ENCODE measurements at regions not wholly inside any gene's neighbourhood (a gene's known extent, or its start where the extent isn't known, plus 50 kb on each side); places are given as distances from the start of the nearest gene placed in this dataset.

DNA sequence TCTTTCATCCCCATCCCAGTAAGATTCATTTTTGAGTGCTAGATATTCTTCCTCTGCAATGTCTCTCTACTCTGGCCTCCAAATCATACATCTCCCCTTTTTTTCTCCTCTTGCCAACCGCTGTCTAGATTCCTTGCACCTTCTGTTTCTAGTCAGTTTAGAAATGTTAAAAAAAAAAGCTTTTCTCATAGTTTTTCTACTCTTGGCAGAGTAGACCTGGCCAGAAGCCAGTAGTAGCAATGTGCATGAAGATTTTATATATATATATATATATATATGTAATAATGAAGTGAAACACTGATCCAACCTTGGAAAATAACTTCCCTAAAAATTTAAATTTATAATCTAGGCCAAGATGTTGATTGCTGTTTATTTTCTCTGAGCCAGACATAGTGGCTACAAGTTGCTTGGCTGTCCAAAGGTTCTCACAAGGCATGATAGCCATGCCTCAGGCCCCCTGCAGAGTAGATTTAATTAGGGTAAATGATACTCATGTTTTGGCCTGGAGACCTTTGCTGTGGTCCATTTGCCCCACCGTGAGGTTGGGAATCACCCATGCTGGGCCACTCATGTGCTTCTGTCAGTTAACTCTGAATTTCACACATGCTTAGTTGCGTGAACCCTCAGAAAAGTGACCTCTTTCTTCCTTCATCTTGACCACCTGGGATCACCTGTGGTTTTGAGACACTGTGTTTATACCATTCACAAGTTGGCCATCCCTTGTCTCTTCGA lies 103.4 kb upstream of the KCNE2 start:
- H3K27me3 ChIP-seq: no peaks in the 10 kb centered on the region
- H3K4me2 ChIP-seq: no peak overlapping the region
- no peak overlapping the region for H3K9ac ChIP-seq
- no peak overlapping the region for H3K4me3 ChIP-seq
- H3K27ac ChIP-seq: no peak overlapping the region
- no peaks in the 10 kb centered on the region for H3K4me1 ChIP-seq
- TF ChIP-seq Cebpa-rat (IDR thresholded peaks at IDR 0.05): no peak
- peaks cover 26 to 48% (median 34%) of the 10 kb centered on the region in 11 experiments for H3K9me3 ChIP-seq (replicated peaks in 1 of 11)
- H4K20me1 ChIP-seq: no peaks in the 10 kb centered on the region
- H3K36me3 ChIP-seq: peaks cover 0 to 13% (median 8%) of the 10 kb centered on the region in 11 experiments; a peak in 9 of 22 replicates

GRCh38 chr21:34261841-34262468 lies 101.9 kb upstream of the KCNE2 start:
- no peak for TF ChIP-seq Cebpa-rat (IDR thresholded peaks at IDR 0.05)
- Histone ChIP-seq H3K4me2 (no peak overlapping the region), H3K27me3 (no peaks in the 10 kb centered on the region), H4K20me1 (no peaks in the 10 kb centered on the region), H3K27ac (no peak overlapping the region), H3K9me3 (replicated peaks in 1 of 11) (peaks cover 19 to 39% (median 25%) of the 10 kb centered on the region in 11 experiments), H3K36me3 (peaks cover 0 to 13% (median 8%) of the 10 kb centered on the region in 11 experiments; a peak in 8 of 22 replicates), H3K4me3 (no peak overlapping the region), H3K9ac (no peak overlapping the region), H3K4me1 (no peaks in the 10 kb centered on the region)

- H3K27ac ChIP-seq: no peak overlapping the region
- H3K9ac ChIP-seq: no peak overlapping the region
- TF ChIP-seq Cebpa-rat (IDR thresholded peaks at IDR 0.05): no peak
- peaks cover 19 to 39% (median 25%) of the 10 kb centered on the region in 11 experiments for H3K9me3 ChIP-seq (replicated peaks in 1 of 11)
- no peaks in the 10 kb centered on the region for H3K27me3 ChIP-seq
- no peaks in the 10 kb centered on the region for H3K4me1 ChIP-seq
- H4K20me1 ChIP-seq: no peaks in the 10 kb centered on the region
- peaks cover 0 to 13% (median 8%) of the 10 kb centered on the region in 11 experiments; a peak in 8 of 22 replicates for H3K36me3 ChIP-seq
- H3K4me3 ChIP-seq: no peak overlapping the region
- no peak overlapping the region for H3K4me2 ChIP-seq
These were observed 101.3 kb upstream of the KCNE2 start for GRCh38 chr21:34262469-34262845.

- Histone ChIP-seq H3K27me3 (no peaks in the 10 kb centered on the region), H3K9ac (no peak overlapping the region), H3K9me3 (replicated peaks in 1 of 11) (peaks cover 19 to 39% (median 25%) of the 10 kb centered on the region in 11 experiments), H3K4me3 (no peak overlapping the region), H3K27ac (no peak overlapping the region), H4K20me1 (no peaks in the 10 kb centered on the region), H3K4me2 (no peak overlapping the region), H3K36me3 (peaks cover 0 to 13% (median 8%) of the 10 kb centered on the region in 11 experiments; a peak in 8 of 22 replicates), H3K4me1 (no peaks in the 10 kb centered on the region)
- no peak for TF ChIP-seq Cebpa-rat (IDR thresholded peaks at IDR 0.05)
These were observed 100.2 kb upstream of the KCNE2 start for GRCh38 chr21:34263629-34264028.

DNA sequence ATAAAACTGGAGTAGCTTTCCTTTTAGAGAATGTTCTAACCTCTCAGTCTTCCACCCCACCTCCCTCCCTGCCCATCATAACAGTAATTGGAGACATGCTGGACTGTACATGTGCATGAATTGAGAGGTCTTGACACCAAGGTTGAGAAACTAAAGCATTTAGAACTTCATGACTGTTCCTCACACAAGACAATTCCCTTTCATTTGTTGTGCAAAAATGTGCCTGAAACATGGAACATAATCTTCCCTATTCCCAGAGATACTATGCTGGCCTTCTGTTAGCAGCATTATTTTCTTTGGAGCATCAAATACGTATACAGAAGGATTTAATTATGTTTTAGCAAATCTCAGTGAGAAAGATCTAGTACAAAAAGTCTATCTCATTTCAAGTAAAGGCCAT lies 97.5 kb upstream of the KCNE2 start:
- TF ChIP-seq Cebpa-rat (IDR thresholded peaks at IDR 0.05): no peak
- Histone ChIP-seq H3K36me3 (peaks cover 0 to 13% (median 8%) of the 10 kb centered on the region in 11 experiments; a peak in 8 of 22 replicates), H3K9ac (no peak overlapping the region), H3K4me2 (no peak overlapping the region), H4K20me1 (no peaks in the 10 kb centered on the region), H3K4me1 (no peaks in the 10 kb centered on the region), H3K4me3 (no peak overlapping the region), H3K9me3 (replicated peaks in 1 of 11) (peaks cover 19 to 38% (median 25%) of the 10 kb centered on the region in 11 experiments), H3K27me3 (no peaks in the 10 kb centered on the region), H3K27ac (no peak overlapping the region)

- Histone ChIP-seq H3K27me3 (no peaks in the 10 kb centered on the region), H3K36me3 (peaks cover 0 to 7% (median 1%) of the 10 kb centered on the region in 11 experiments; a peak in 7 of 22 replicates), H3K4me3 (no peak overlapping the region), H3K4me1 (no peaks in the 10 kb centered on the region), H4K20me1 (no peaks in the 10 kb centered on the region), H3K27ac (no peak overlapping the region), H3K9ac (no peak overlapping the region), H3K4me2 (no peak overlapping the region), H3K9me3 (replicated peaks in 1 of 11) (peaks cover 10 to 17% (median 11%) of the 10 kb centered on the region in 11 experiments)
- TF ChIP-seq Cebpa-rat (IDR thresholded peaks at IDR 0.05): no peak
These were observed 95.3 kb upstream of the KCNE2 start for GRCh38 chr21:34268493-34268892.

- Histone ChIP-seq H4K20me1 (no peaks in the 10 kb centered on the region), H3K9me3 (replicated peaks in 1 of 11) (peaks cover 0 to 5% (median 0%) of the 10 kb centered on the region in 11 experiments; a peak in 1 of 22 replicates), H3K27ac (no peak overlapping the region), H3K9ac (no peak overlapping the region), H3K4me1 (no peaks in the 10 kb centered on the region), H3K4me3 (no peak overlapping the region), H3K36me3 (no peaks in the 10 kb centered on the region), H3K4me2 (no peak overlapping the region), H3K27me3 (no peaks in the 10 kb centered on the region)
- no peak for TF ChIP-seq Cebpa-rat (IDR thresholded peaks at IDR 0.05)
These were observed 93.4 kb upstream of the KCNE2 start for GRCh38 chr21:34270411-34270810.

DNA sequence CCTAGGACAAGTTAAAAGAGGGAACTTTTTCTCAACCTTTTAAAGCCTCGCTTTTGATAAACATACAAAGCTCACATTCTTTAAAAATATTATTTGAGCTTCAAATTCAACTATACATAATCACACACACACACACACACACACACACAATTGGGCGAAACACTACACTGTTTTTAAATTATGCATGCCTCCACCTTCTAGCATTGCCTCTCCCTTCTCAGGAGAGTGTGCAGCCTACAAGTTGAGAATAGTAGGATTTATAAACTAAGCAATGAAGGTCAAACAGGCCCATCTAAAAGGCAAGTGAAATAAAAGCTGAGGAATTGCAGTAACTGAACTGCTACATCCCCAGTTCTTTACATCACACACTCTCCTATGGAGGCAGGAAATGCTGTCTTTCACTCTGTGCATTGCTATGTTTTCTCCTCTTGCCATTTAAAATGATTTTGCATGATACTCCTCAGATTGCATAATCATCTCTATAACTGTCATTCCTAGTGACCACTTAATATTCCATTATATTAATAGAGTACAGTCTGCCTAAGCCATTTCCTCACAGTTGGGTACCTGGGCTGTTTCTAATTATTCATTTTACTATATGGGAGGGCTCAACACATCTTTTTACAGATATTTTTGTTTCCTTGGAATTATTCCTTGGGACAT lies 92.5 kb upstream of the KCNE2 start:
- Histone ChIP-seq H3K9ac (no peak overlapping the region), H3K36me3 (no peaks in the 10 kb centered on the region), H3K9me3 (replicated peaks in 1 of 11) (peaks cover 0 to 5% (median 0%) of the 10 kb centered on the region in 11 experiments; a peak in 1 of 22 replicates), H3K27ac (no peak overlapping the region), H3K27me3 (no peaks in the 10 kb centered on the region), H3K4me1 (peaks cover 0 to 2% (median 0%) of the 10 kb centered on the region in 10 experiments; a peak in 1 of 20 replicates), H3K4me2 (no peak overlapping the region), H4K20me1 (no peaks in the 10 kb centered on the region), H3K4me3 (no peak overlapping the region)
- TF ChIP-seq Cebpa-rat (IDR thresholded peaks at IDR 0.05): no peak

DNA sequence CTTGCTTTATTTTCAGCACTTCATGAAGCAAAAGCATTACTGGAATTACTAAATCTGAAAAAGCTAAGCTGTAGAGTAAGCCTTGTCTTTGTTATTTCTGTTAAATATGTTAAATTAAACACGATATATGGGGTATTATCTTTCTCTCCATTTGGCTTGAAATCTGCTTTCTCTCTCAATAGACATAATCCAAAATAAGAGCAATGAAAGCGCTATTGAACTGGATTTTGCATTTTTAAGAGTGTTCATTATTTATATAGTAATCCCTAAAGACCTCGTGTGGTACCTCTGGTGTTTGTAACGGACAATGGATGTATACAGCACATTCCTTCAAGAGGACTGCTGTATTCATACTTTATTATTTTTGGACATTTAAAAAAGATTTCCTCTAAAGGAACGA lies 91.5 kb upstream of the KCNE2 start:
- Histone ChIP-seq H3K27me3 (no peaks in the 10 kb centered on the region), H3K9me3 (replicated peaks in 1 of 11) (peaks cover 0 to 5% (median 0%) of the 10 kb centered on the region in 11 experiments; a peak in 1 of 22 replicates), H3K27ac (no peak overlapping the region), H3K9ac (no peak overlapping the region), H4K20me1 (no peaks in the 10 kb centered on the region), H3K4me2 (no peak overlapping the region), H3K36me3 (no peaks in the 10 kb centered on the region), H3K4me1 (peaks cover 0 to 11% (median 0%) of the 10 kb centered on the region in 10 experiments; a peak in 1 of 20 replicates), H3K4me3 (no peak overlapping the region)
- no peak for TF ChIP-seq Cebpa-rat (IDR thresholded peaks at IDR 0.05)
